GM19438 (cell line): ENCODE measurements at regions not wholly inside any gene's neighbourhood (a gene's known extent, or its start where the extent isn't known, plus 50 kb on each side); places are given as distances from the start of the nearest gene placed in this dataset.
"Not testable (repeated sequence)": the region's sequence is repeated elsewhere in the genome, so short reads cannot be mapped to it uniquely, and the experiment has no call there.

Experiments
- ATAC-seq: cut with Tn5 transposase; IDR thresholded peaks from one replicate; pipeline ENCODE4 v1.9.1; 2021; ENCODE audit warnings: low read depth; ENCODE audit not compliant: unreplicated experiment

- no peak for ATAC-seq
Measured at GRCh38 chr4:79666112-79666511, 258.1 kb upstream of the GK2 start.

GRCh38 chr4:79663865-79664264 is 255.8 kb upstream of the GK2 start:
- no peak for ATAC-seq

GRCh38 chr4:79663141-79663540 is 255.1 kb upstream of the GK2 start:
- no peak for ATAC-seq

- no peak for ATAC-seq
Measured at GRCh38 chr4:79662651-79663050, 254.6 kb upstream of the GK2 start.

GRCh38 chr4:79661196-79661595 is 253.2 kb upstream of the GK2 start:
- ATAC-seq = no peak

GRCh38 chr4:79659308-79659870 is 251.4 kb upstream of the GK2 start:
- not testable (repeated sequence) for ATAC-seq

- ATAC-seq = no peak
Measured at GRCh38 chr4:79657379-79657778, 249.4 kb upstream of the GK2 start.

GRCh38 chr4:79653871-79654270 is 245.8 kb upstream of the GK2 start:
- no peak for ATAC-seq

GRCh38 chr4:79652738-79653137 is 244.7 kb upstream of the GK2 start:
- no peak for ATAC-seq

- no peak for ATAC-seq
Measured at GRCh38 chr4:79652232-79652631, 244.2 kb upstream of the GK2 start.

- no peak for ATAC-seq
Measured at GRCh38 chr4:79651456-79651855, 243.4 kb upstream of the GK2 start.

GRCh38 chr4:79650794-79651431 is 242.9 kb upstream of the GK2 start:
- no peak for ATAC-seq

- ATAC-seq = no peak
Measured at GRCh38 chr4:79650217-79650616, 242.2 kb upstream of the GK2 start.

- no peak for ATAC-seq
Measured at GRCh38 chr4:79645942-79646341, 237.9 kb upstream of the GK2 start.

- ATAC-seq = no peak
Measured at GRCh38 chr4:79638735-79639134, 230.7 kb upstream of the GK2 start.

- ATAC-seq = no peak
Measured at GRCh38 chr4:79636991-79637390, 229.0 kb upstream of the GK2 start.

GRCh38 chr4:79634111-79634510 is 226.1 kb upstream of the GK2 start:
- ATAC-seq = no peak

GRCh38 chr4:79632114-79632513 is 224.1 kb upstream of the GK2 start:
- ATAC-seq = no peak

GRCh38 chr4:79626611-79627010 is 218.6 kb upstream of the GK2 start:
- no peak for ATAC-seq

- ATAC-seq = no peak
Measured at GRCh38 chr4:79626101-79626500, 218.1 kb upstream of the GK2 start.

- no peak for ATAC-seq
Measured at GRCh38 chr4:79625361-79625760, 217.3 kb upstream of the GK2 start.

- no peak for ATAC-seq
Measured at GRCh38 chr4:79623021-79623870, 215.2 kb upstream of the GK2 start.
